IPS-20b (cell line): ENCODE measurements at regions not wholly inside any gene's neighbourhood (a gene's known extent, or its start where the extent isn't known, plus 50 kb on each side); places are given as distances from the start of the nearest gene placed in this dataset.
"Not testable (repeated sequence)": the region's sequence is repeated elsewhere in the genome, so short reads cannot be mapped to it uniquely, and the experiment has no call there.

Source experiments
- H3K27ac ChIP-seq: one replicate; pipeline ENCODE4 v1.5.1; 2013; ENCODE audit warnings: low read length
- H3K27me3 ChIP-seq: 2 replicates; pipeline ENCODE4 v1.6.1; 2013; ENCODE audit warnings: mild to moderate bottlenecking, low read length, inconsistent platforms; ENCODE audit not compliant: insufficient read depth
- H3K36me3 ChIP-seq: 2 replicates; pipeline ENCODE4 v1.6.1; 2013; ENCODE audit warnings: low read depth, mild to moderate bottlenecking, inconsistent platforms, low read length, moderate library complexity; ENCODE audit not compliant: insufficient read depth
- H3K4me1 ChIP-seq: 2 replicates; pipeline ENCODE4 v1.6.1; 2013; ENCODE audit warnings: mild to moderate bottlenecking, control low read depth, inconsistent platforms, low read length, moderate library complexity; ENCODE audit not compliant: insufficient read depth
- H3K4me3 ChIP-seq: 2 replicates; pipeline ENCODE4 v1.5.1; 2013; ENCODE audit warnings: mild to moderate bottlenecking, low read length, inconsistent platforms
- H3K9ac ChIP-seq: 2 replicates; pipeline ENCODE4 v1.6.1; 2013; ENCODE audit warnings: low read depth, mild to moderate bottlenecking, inconsistent platforms, low read length, moderate library complexity
- H3K9me3 ChIP-seq: 2 replicates; pipeline ENCODE4 v1.6.1; 2013; ENCODE audit warnings: mild to moderate bottlenecking, low read depth, low read length, inconsistent platforms; ENCODE audit not compliant: insufficient read depth

- H3K27me3 ChIP-seq, H3K9me3 ChIP-seq, H3K36me3 ChIP-seq: not testable (repeated sequence)
Measured at GRCh38 chr9:72446241-72446640, 75.2 kb upstream of the TMC1 start.

DNA sequence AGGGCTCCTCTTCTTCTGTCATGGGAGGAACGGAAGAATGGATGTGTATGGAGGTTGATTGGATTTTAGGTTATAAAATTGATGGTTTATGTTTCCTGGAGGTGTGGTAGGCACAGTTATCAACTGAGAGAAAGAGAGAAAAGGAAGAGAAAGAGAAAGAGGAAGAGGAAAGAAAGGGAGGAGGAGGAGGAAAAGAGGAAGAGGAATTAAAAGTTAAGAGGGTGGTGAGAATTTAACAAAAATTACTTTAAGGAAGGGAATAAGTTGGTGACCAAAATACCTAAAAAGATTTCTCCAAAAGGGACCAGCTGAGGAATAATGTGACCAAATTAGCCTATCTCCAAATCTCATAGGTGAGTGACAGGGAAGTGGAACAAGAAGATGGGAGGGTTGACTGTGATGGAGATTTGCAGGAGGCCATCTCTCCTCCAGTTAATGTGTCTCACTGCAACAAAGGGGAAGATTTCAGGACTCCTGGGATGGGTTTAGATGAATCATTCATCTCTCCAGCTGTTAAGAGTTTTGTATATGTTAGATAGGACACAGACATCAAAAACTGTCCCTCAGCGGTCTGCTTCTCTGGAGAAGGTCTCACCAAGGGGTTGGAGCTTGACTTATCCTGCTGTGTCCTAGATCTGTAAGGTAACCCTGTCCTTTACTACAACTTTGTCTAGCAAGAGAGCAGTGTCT, 76.0 kb upstream of the TMC1 start:
- H3K27ac ChIP-seq, result no peak overlapping the region
- no peaks in the 10 kb centered on the region for H3K9me3 ChIP-seq
- no peak overlapping the region for H3K4me3 ChIP-seq
- H3K4me1 ChIP-seq, result peaks cover 13% of the 10 kb centered on the region
- H3K9ac ChIP-seq, result no peak overlapping the region
- H3K36me3 ChIP-seq, result no peaks in the 10 kb centered on the region
- H3K27me3 ChIP-seq, result no peaks in the 10 kb centered on the region

More at GRCh38 chr9:72446241-72446640, 75.2 kb upstream of the TMC1 start:
- H3K27ac ChIP-seq, H3K4me3 ChIP-seq, H3K4me1 ChIP-seq, H3K9ac ChIP-seq: not testable (repeated sequence)

DNA sequence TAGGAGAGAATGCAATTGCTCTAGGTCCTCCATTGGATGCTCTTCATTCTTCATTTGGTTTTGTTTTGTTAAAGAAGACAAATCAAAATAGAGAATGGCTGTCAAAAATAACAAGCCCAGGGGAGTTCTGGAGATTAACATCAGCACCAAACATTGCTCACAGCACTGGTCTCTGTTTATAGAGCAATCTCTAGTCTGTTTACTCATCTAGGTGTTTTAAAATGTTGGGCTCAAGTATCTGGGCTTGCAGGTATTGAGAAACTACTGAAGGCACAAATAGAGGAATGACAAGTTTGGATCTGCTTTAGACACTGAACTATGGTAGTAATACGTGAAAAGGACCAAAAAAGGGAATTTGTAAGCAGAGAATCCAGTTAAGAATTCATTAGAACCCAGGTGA, 77.0 kb upstream of the TMC1 start:
- H3K27ac ChIP-seq, result no peak overlapping the region
- H3K4me1 ChIP-seq, result peaks cover 13% of the 10 kb centered on the region
- no peaks in the 10 kb centered on the region for H3K36me3 ChIP-seq
- H3K9ac ChIP-seq, result no peak overlapping the region
- H3K9me3 ChIP-seq, result no peaks in the 10 kb centered on the region
- H3K4me3 ChIP-seq, result no peak overlapping the region
- no peaks in the 10 kb centered on the region for H3K27me3 ChIP-seq

DNA sequence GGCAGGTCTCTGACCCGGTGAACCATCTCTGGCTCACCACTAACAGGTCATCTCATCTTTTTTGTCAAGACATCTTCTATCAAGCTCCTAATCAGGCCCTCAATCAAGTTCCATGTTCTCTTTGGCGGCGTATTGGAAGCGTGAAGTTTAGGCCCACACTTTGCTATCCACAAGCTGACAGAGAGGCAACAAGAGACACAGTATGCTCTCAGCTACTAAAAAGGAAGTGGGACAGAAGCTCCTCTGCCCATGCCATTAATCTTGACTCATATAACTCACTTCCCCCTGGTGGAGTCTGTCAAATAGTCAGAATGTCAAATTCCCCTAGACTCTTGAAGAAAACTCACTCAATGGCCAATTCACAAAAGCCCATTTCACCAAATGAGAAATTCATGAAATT, 77.6 kb upstream of the TMC1 start:
- H3K27ac ChIP-seq, result no peak overlapping the region
- no peak overlapping the region for H3K9ac ChIP-seq
- no peak overlapping the region for H3K4me3 ChIP-seq
- no peaks in the 10 kb centered on the region for H3K27me3 ChIP-seq
- H3K36me3 ChIP-seq, result no peaks in the 10 kb centered on the region
- peaks cover 13% of the 10 kb centered on the region for H3K4me1 ChIP-seq
- no peaks in the 10 kb centered on the region for H3K9me3 ChIP-seq

DNA sequence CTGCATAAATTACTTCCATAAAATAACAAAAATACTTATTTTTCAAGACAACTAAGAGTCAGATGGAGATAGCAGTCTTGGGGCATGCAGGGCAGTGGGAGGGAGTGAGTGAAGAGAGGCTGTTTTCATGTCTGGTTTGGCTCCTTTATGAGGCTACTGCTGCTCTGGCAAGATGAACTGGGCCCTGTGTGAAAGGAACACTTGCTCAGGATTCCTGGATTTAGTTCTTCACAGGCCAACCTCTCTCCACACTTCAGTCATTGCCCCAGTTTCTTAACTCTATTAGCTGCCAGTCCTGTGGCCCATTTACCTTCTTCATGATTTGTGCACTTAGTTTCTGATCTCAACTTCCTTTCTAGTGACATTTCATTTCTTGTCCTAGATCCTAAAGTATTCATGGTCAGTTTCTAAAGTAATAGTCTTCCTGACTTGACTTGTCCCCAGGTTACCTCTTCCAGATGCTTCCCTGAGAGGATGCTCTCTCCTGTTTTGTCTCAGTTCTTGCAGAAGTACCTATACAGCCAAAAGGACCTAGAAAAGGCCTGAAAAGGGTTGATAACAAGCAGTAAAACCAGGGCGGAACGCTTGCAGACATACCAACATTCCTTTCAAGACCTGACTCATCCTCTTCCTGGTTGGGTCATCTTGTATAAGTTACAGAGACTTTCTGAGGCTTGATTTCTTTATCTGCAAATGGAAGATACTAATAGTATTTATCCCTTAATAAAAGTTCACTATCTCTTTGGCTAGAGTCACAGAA, 77.0 kb upstream of the ZFAND5 start:
- H3K9me3 ChIP-seq, result no peaks in the 10 kb centered on the region
- H3K4me3 ChIP-seq, result no peak overlapping the region
- H3K27me3 ChIP-seq, result no peaks in the 10 kb centered on the region
- no peaks in the 10 kb centered on the region for H3K36me3 ChIP-seq
- no peak overlapping the region for H3K27ac ChIP-seq
- H3K4me1 ChIP-seq, result peaks cover 13% of the 10 kb centered on the region
- H3K9ac ChIP-seq, result no peak overlapping the region

DNA sequence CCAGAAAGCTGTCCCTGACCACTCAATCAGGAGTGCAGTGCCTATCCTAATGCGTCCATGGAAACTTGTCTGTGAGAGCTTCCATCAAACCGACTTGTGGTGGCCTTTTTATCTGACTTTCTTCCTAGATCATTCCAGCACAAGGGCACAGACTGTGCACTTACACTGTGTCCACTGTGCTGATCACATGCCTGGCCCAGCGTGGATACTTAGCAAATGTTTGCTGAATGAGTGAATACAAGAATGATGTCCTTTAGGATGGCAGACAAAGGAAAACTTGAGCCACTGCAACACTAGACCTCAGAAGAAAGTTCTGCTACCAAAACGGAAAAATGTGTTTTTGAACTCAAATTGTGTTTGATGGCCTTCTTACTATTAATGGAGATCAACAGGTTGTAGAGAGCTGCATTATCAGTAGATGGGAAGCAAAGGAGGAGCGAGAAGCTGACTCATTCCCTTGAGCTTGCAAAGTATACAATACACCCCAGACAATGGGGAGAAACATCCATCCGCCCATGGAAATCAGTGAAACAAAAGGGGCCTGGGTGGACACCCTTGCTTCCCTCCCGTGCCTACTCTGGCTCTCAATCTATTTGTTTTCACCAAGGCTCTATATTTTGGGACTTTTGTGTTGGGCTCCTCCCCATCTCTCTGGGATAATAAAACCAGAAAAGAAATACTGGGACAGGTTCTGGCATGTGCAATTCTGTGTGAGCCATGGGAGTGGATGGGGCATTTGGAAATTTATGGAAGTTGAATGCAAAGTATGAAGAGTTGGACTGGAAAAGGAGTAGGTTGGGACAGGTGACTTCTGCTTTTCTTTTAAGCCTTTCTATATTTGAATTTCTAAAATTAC, 76.2 kb upstream of the ZFAND5 start:
- Histone ChIP-seq H3K27ac (no peak overlapping the region), H3K36me3 (no peaks in the 10 kb centered on the region), H3K4me1 (peaks cover 13% of the 10 kb centered on the region), H3K4me3 (no peak overlapping the region), H3K27me3 (no peaks in the 10 kb centered on the region), H3K9ac (no peak overlapping the region), H3K9me3 (no peaks in the 10 kb centered on the region)

DNA sequence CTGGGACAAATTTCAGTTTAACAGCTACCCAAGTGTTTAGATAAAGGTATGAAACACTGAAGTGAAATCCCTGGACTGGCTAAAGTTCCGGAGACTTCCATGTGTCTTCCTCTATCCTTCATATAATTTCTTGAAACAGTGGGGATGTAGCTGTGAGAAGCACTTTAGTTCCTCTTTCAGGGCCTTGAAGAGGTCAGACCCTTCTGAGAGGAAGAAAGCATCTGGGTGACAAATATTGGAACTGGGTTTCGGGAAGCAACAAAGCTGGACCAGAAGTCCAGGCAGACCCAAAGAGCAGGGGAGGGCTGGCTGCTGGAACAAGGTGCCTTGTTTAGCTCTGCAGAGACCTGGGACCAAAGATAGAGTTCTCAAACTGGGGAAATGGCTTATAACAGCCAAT, 75.4 kb upstream of the ZFAND5 start:
- no peaks in the 10 kb centered on the region for H3K36me3 ChIP-seq
- H3K9ac ChIP-seq, result no peak overlapping the region
- H3K4me1 ChIP-seq, result peaks cover 13% of the 10 kb centered on the region
- H3K27ac ChIP-seq, result no peak overlapping the region
- H3K27me3 ChIP-seq, result no peaks in the 10 kb centered on the region
- no peak overlapping the region for H3K4me3 ChIP-seq
- H3K9me3 ChIP-seq, result no peaks in the 10 kb centered on the region

DNA sequence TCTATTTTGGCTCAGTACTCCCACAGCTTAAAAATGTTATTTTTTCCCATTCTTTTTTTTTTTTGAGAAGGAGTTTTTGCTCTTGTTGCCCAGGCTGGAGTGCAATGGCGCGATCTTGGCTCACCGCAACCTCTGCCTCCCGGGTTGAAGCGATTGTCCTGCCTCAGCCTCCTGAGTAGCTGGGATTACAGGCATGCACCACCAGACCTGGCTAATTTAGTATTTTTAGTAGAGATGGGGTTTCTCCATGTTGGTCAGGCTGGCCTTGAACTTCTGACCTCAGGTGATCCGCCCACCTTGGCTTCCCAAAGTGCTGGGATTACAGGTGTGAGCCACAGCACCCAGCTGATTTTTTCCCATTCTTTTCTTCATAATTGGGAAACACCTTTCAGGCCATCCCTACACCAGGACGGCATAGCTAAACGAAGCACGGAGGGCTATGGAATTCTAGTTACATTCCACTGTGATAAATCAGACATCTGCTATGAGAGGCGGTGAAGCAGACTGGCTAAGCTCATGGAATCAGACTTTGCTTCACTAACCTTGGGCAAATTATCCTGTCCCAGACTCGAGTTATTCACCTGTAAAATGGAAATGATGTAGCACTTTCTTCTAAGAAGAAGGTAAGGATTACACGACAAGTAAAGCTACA, 68.7 kb upstream of the ZFAND5 start:
- H3K4me3 ChIP-seq, H3K4me1 ChIP-seq, H3K27ac ChIP-seq, H3K27me3 ChIP-seq, H3K36me3 ChIP-seq, H3K9me3 ChIP-seq, H3K9ac ChIP-seq: not testable (repeated sequence)

GRCh38 chr9:72431036-72431435, 66.0 kb upstream of the ZFAND5 start:
- Histone ChIP-seq H3K9me3 (no peaks in the 10 kb centered on the region), H3K36me3 (no peaks in the 10 kb centered on the region), H3K4me3 (no peak overlapping the region), H3K9ac (no peak overlapping the region), H3K27ac (no peak overlapping the region), H3K27me3 (no peaks in the 10 kb centered on the region), H3K4me1 (0 out of 2 replicates have a peak, but pooled peaks cover 5% of the 10 kb centered on the region)

- Histone ChIP-seq H3K4me3 (no peak overlapping the region), H3K36me3 (no peaks in the 10 kb centered on the region), H3K27ac (no peak overlapping the region), H3K9me3 (no peaks in the 10 kb centered on the region), H3K9ac (no peak overlapping the region), H3K4me1 (no peaks in the 10 kb centered on the region), H3K27me3 (no peaks in the 10 kb centered on the region)
Measured at GRCh38 chr9:72428329-72428728, 63.3 kb upstream of the ZFAND5 start.

DNA sequence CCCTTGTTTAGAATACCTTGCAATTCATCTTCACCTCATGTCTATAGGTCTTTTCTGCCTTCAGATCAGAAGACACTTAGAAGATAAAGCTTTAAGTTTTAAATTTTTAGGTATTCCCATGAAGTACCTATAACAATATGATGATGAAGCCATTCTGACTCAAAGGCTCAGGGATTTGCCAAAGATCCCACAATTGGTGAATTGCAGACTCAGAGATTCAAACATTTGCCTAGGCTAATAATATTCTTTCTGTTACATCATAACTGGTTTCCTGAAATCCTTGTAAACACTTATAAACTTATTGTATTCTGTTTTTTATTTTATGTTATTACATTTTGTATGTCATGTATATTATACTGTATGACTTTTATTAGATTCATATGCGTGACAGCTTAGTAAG, 62.8 kb upstream of the ZFAND5 start:
- Histone ChIP-seq H3K27me3 (no peaks in the 10 kb centered on the region), H3K36me3 (no peaks in the 10 kb centered on the region), H3K4me3 (no peak overlapping the region), H3K27ac (no peak overlapping the region), H3K9ac (no peak overlapping the region), H3K4me1 (no peaks in the 10 kb centered on the region), H3K9me3 (no peaks in the 10 kb centered on the region)
